PC-3 (cell line): ENCODE measurements at regions not wholly inside any gene's neighbourhood (a gene's known extent, or its start where the extent isn't known, plus 50 kb on each side); places are given as distances from the start of the nearest gene placed in this dataset.

Experiments
- ATAC-seq: fragments of 200-7000 bp; cut with Tn5 transposase; 2 replicates; pipeline ENCODE4 v1.9.1; 2020; ENCODE audit warnings: mild to moderate bottlenecking, moderate library complexity
- BruUV-seq: library from RNA; stranded (reverse); fragments of 400-500 nt; replicated peaks from 2 replicates; lab custom pipeline; 2021; lab: Mats Ljungman, UMichigan
- CTCF ChIA-PET: fragments of 300-600 bp; sonication (Branson Sonifier 250); formaldehyde crosslinking; loops from one replicate; lab custom pipeline; 2022; ENCODE audit warnings: antibody characterized with exemption; lab: Charles Lee
- POLR2A ChIA-PET: fragments of 300-600 bp; sonication (Branson Sonifier 250); formaldehyde crosslinking; loops from one replicate; lab custom pipeline; 2022; ENCODE audit warnings: antibody characterized with exemption; ENCODE audit not compliant: unreplicated experiment; lab: Charles Lee
- DNase-seq: peaks from one replicate; pipeline ENCODE4 v3.0.0-alpha.2; 2015
- H2AFZ ChIP-seq: fragments of 300-600 bp; sonication (generic); 2 replicates; pipeline ENCODE4 v1.6.0; 2016; ENCODE audit warnings: antibody characterized with exemption, low read length
- H3F3A ChIP-seq: fragments of 300-600 bp; sonication (generic); one replicate; pipeline ENCODE4 v1.6.0; 2017; ENCODE audit warnings: antibody characterized with exemption, low read length, control low read depth, mild to moderate bottlenecking; ENCODE audit not compliant: unreplicated experiment
- H3K27ac ChIP-seq: fragments of 300-600 bp; sonication (generic); 2 replicates; pipeline ENCODE4 v1.5.1; 2016; ENCODE audit warnings: mild to moderate bottlenecking, low read length
- H3K27me3 ChIP-seq: fragments of 300-600 bp; sonication (generic); 2 replicates; pipeline ENCODE4 v1.6.1; 2016; ENCODE audit warnings: low read length, mixed read lengths
- H3K36me3 ChIP-seq: fragments of 300-600 bp; sonication (generic); 2 replicates; pipeline ENCODE4 v1.6.1; 2016; ENCODE audit warnings: low read depth, mixed run types, low read length, mixed read lengths
- H3K4me1 ChIP-seq: fragments of 300-600 bp; sonication (generic); 2 replicates; pipeline ENCODE4 v1.5.1; 2016; ENCODE audit warnings: low read length; ENCODE audit not compliant: insufficient read depth
- H3K4me2 ChIP-seq: fragments of 300-600 bp; sonication (generic); 2 replicates; pipeline ENCODE4 v1.6.0; 2016; ENCODE audit warnings: low read length
- H3K4me3 ChIP-seq: fragments of 300-600 bp; sonication (generic); 2 replicates; pipeline ENCODE4 v1.5.1; 2016; ENCODE audit warnings: mild to moderate bottlenecking, low read length, mixed read lengths
- H3K79me2 ChIP-seq: fragments of 300-600 bp; sonication (generic); 2 replicates; pipeline ENCODE4 v1.6.1; 2017; ENCODE audit warnings: low read length, mixed read lengths
- H3K9ac ChIP-seq: fragments of 300-600 bp; sonication (generic); 2 replicates; pipeline ENCODE4 v1.6.0; 2016; ENCODE audit warnings: mild to moderate bottlenecking, low read length
- H3K9me2 ChIP-seq: fragments of 300-600 bp; sonication (generic); replicated peaks from 2 replicates; pipeline ENCODE4 v1.6.1; 2016; ENCODE audit warnings: mixed run types, low read length, mixed read lengths
- H3K9me3 ChIP-seq: fragments of 300-600 bp; sonication (generic); 2 replicates; pipeline ENCODE4 v1.6.1; 2016; ENCODE audit warnings: low read length, mixed read lengths
- H4K20me1 ChIP-seq: fragments of 300-600 bp; sonication (generic); 2 replicates; pipeline ENCODE4 v1.6.1; 2016; ENCODE audit warnings: low read length, mixed read lengths
- EZH2 ChIP-seq: fragments of 300-600 bp; sonication (generic); IDR thresholded peaks from one replicate; pipeline ENCODE4 v1.6.1; 2017; ENCODE audit warnings: antibody characterized with exemption, mild to moderate bottlenecking, low read length; ENCODE audit not compliant: unreplicated experiment
- EZH2phosphoT487 ChIP-seq: fragments of 300-600 bp; sonication (generic); IDR thresholded peaks from 2 replicates; pipeline ENCODE4 v1.6.1; 2018; ENCODE audit warnings: mild to moderate bottlenecking, antibody characterized with exemption, low read length, borderline replicate concordance
- intact Hi-C: fragments of 100-400 bp; cut with micrococcal nuclease; formaldehyde crosslinking; loops from 2 replicates; pipeline ENCODE4 v1.9.0; 2023
- TF ChIP-seq, protein P1 (sequence below): fragments of 300-600 bp; sonication (generic); conservative IDR thresholded peaks from 2 replicates; pipeline ENCODE4 v1.5.1; 2017; ENCODE audit warnings: antibody characterized with exemption, low read depth, mild to moderate bottlenecking, low read length

DNA sequence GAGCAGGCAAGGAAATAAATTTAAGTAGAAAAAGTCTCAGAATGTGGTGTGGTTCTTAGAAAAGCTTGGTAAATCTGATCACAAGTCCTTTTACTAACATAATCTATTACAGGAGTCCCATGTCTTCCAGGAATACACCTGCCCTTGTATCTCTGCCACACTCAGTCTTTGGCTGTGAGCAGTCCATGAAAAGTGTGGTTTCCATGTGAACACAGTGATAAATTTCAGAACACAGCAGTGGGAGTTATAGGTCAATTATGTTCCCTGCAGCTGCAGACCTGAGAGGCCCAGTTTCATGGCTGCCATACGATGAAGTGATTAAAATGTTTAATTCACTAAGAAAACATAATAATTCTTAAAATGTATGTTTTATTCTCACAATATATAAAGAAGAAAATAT is 366.9 kb upstream of the STAC start:
- Histone ChIP-seq H4K20me1 (no peaks in the 10 kb centered on the region), H3K27me3 (peaks cover 7% of the 10 kb centered on the region; the same call in 1 of the 2 replicates), H3K9me3 (no peaks in the 10 kb centered on the region), H3K4me2 (no peak overlapping the region), H3K36me3 (no peaks in the 10 kb centered on the region), H2AFZ (no peak overlapping the region), H3K4me1 (no peaks in the 10 kb centered on the region), H3K9ac (no peak overlapping the region), H3K27ac (no peak overlapping the region), H3F3A (no peaks in the 10 kb centered on the region), H3K9me2 (no peaks in the 10 kb centered on the region), H3K79me2 (no peaks in the 10 kb centered on the region), H3K4me3 (no peak overlapping the region)
- TF ChIP-seq, protein P1, sequence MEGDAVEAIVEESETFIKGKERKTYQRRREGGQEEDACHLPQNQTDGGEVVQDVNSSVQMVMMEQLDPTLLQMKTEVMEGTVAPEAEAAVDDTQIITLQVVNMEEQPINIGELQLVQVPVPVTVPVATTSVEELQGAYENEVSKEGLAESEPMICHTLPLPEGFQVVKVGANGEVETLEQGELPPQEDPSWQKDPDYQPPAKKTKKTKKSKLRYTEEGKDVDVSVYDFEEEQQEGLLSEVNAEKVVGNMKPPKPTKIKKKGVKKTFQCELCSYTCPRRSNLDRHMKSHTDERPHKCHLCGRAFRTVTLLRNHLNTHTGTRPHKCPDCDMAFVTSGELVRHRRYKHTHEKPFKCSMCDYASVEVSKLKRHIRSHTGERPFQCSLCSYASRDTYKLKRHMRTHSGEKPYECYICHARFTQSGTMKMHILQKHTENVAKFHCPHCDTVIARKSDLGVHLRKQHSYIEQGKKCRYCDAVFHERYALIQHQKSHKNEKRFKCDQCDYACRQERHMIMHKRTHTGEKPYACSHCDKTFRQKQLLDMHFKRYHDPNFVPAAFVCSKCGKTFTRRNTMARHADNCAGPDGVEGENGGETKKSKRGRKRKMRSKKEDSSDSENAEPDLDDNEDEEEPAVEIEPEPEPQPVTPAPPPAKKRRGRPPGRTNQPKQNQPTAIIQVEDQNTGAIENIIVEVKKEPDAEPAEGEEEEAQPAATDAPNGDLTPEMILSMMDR = no peak
- TF ChIP-seq EZH2phosphoT487 (no peak), EZH2 (no peak)
- ChIA-PET CTCF (no interaction called here), POLR2A (no interaction called here)
- ATAC-seq (no peak), DNase-seq (no peak)
- no TSS peak for BruUV-seq
- intact Hi-C loops = no loop called here

DNA sequence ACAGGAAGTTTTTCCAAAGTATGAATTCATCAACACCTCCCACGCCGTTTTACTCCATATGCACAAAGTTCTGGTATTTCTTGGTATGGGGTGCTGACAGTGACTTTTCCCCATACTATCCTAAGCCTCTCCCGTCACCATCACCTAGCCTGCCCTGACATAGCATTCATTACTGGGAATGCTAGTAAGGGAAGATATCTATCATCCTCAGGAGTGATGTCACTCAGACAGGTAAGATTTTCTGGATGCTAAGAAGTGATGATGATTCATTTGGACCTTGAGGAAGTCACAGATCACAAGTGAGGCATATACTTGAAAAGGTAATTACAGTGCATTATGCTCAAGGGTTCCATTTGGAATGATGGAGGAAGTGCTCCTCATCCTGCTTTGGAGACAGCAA is 355.1 kb upstream of the STAC start:
- Histone ChIP-seq H3K4me1 (no peaks in the 10 kb centered on the region), H4K20me1 (no peaks in the 10 kb centered on the region), H3K4me2 (no peak overlapping the region), H3K4me3 (no peak overlapping the region), H2AFZ (no peak overlapping the region), H3K9ac (no peak overlapping the region), H3K9me3 (no peaks in the 10 kb centered on the region), H3K27ac (no peak overlapping the region), H3K79me2 (no peaks in the 10 kb centered on the region), H3F3A (no peaks in the 10 kb centered on the region), H3K9me2 (no peaks in the 10 kb centered on the region), H3K36me3 (no peaks in the 10 kb centered on the region), H3K27me3 (no peaks in the 10 kb centered on the region)
- ATAC-seq (no peak), DNase-seq (no peak)
- intact Hi-C loops = no loop called here
- TF ChIP-seq EZH2phosphoT487 (no peak), EZH2 (no peak)
- TF ChIP-seq, protein P1 = no peak
- BruUV-seq = no TSS peak
- ChIA-PET POLR2A (no interaction called here), CTCF (no interaction called here)

DNA sequence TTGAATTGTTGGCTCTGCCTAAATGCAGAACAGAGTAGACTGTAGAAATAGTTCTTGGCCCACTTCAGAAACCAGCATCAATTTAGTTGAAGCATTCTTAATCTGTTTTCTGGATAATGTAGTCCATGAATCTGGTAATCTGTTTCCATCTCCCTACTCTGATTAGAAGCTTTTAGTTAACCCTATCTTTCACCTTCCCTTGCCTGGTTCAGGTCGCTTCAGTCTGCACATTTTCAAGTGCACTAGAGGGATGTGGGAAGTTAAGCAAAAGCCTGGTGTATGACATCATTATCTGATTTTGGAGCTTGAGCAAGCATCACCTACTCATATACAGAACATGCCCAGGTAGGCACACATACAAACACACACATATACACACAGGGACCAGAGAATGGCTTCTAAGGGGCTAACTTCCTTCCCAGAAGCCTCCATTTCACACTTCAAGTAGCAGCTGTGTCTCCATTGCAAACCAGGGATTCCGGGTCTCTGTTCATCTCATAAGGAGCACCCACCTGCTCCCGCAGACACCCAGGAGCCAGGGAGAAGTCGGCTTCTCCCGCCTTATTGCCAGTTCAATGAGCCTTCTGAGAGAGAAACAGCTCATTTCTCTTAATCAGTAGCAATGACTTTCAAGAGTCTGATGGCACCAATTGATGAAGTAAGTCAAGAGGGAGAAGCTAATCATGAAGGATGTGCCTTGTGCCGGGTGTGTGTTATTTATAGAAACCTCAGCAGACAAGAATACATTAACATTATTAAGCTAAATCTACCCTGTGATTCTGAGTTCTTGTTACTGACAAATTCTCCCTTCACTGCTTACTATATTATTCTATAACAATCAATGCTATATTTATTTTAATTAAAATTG is 347.9 kb upstream of the STAC start:
- TF ChIP-seq EZH2 = no peak
- no peak for TF ChIP-seq EZH2phosphoT487
- TF ChIP-seq, protein P1 = no peak
- ATAC-seq = no peak
- Histone ChIP-seq H3K27ac (no peak overlapping the region), H3K4me2 (no peak overlapping the region), H3K4me3 (no peak overlapping the region), H3K36me3 (no peaks in the 10 kb centered on the region), H3K27me3 (no peaks in the 10 kb centered on the region), H4K20me1 (no peaks in the 10 kb centered on the region), H3F3A (no peaks in the 10 kb centered on the region), H3K4me1 (no peaks in the 10 kb centered on the region), H3K79me2 (no peaks in the 10 kb centered on the region), H2AFZ (no peak overlapping the region), H3K9me3 (no peaks in the 10 kb centered on the region), H3K9me2 (no peaks in the 10 kb centered on the region), H3K9ac (no peak overlapping the region)
- intact Hi-C loops = no loop called here
- BruUV-seq = no TSS peak
- POLR2A ChIA-PET = no interaction called here
- CTCF ChIA-PET = no interaction called here
- DNase-seq = no peak
